GM12873 (cell line): ENCODE measurements at regions not wholly inside any gene's neighbourhood (a gene's known extent, or its start where the extent isn't known, plus 50 kb on each side); places are given as distances from the start of the nearest gene placed in this dataset.

Experiments
- CTCF ChIP-seq: IDR thresholded peaks from 2 replicates; pipeline ENCODE4 v1.5.1; 2012; ENCODE audit warnings: low read depth, mild to moderate bottlenecking, moderate library complexity, low read length, control low read depth; ENCODE audit not compliant: insufficient read depth; ENCODE audit errors: missing control alignments

GRCh38 chr12:46523446-46523845 is 150.9 kb upstream of the SLC38A2 start:
- no peak for TF ChIP-seq CTCF

- no peak for TF ChIP-seq CTCF
Observed at GRCh38 chr12:46522071-46522470, 149.5 kb upstream of the SLC38A2 start.

GRCh38 chr12:46521145-46521544 is 148.6 kb upstream of the SLC38A2 start:
- TF ChIP-seq CTCF: no peak

GRCh38 chr12:46519407-46519806 is 146.8 kb upstream of the SLC38A2 start:
- no peak for TF ChIP-seq CTCF

- TF ChIP-seq CTCF: no peak
Observed at GRCh38 chr12:46518729-46519128, 146.2 kb upstream of the SLC38A2 start.

GRCh38 chr12:46518169-46518568 is 145.6 kb upstream of the SLC38A2 start:
- TF ChIP-seq CTCF: no peak

- peak; percentile 38 for TF ChIP-seq CTCF
Observed at GRCh38 chr12:46517579-46517962, 145.0 kb upstream of the SLC38A2 start.
